ENCODE measurements at regions not wholly inside any gene's neighbourhood (a gene's known extent, or its start where the extent isn't known, plus 50 kb on each side); places are given as distances from the start of the nearest gene placed in this dataset.
"Not testable (repeated sequence)": the region's sequence is repeated elsewhere in the genome, so short reads cannot be mapped to it uniquely, and the experiment has no call there.

DNA sequence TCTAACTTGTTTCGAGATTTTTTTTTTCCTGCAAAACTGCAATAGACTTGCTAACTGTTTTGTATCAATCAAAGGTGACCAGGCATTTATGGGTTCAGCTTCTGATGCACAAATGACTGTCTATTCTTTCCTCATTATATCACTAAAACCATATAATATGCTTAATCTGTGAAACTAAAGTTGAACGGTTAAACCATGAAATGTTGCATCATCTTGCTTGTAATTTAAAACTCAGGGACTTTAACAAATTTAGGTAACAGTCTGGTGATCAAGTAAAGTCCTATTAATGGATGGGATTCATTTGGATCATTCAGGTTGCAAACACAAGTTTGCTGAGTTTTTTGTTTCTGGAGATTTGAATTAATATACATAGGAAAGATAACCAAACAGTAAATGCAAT lies 232.0 kb upstream of the LUZP2 start:
- no peak for TF ChIP-seq EZH2 (IDR thresholded peaks at IDR 0.05; ENCODE audit: borderline replicate concordance, low read depth, low read length, poor library complexity, severe bottlenecking)
- TF ChIP-seq, protein P1, sequence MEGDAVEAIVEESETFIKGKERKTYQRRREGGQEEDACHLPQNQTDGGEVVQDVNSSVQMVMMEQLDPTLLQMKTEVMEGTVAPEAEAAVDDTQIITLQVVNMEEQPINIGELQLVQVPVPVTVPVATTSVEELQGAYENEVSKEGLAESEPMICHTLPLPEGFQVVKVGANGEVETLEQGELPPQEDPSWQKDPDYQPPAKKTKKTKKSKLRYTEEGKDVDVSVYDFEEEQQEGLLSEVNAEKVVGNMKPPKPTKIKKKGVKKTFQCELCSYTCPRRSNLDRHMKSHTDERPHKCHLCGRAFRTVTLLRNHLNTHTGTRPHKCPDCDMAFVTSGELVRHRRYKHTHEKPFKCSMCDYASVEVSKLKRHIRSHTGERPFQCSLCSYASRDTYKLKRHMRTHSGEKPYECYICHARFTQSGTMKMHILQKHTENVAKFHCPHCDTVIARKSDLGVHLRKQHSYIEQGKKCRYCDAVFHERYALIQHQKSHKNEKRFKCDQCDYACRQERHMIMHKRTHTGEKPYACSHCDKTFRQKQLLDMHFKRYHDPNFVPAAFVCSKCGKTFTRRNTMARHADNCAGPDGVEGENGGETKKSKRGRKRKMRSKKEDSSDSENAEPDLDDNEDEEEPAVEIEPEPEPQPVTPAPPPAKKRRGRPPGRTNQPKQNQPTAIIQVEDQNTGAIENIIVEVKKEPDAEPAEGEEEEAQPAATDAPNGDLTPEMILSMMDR (conservative IDR thresholded peaks at IDR 0.05; ENCODE audit: low read depth, low read length) = no peak
- Histone ChIP-seq H3K4me3 (ENCODE audit: low read depth, low read length, poor library complexity, severe bottlenecking) (no peak overlapping the region), H3K9me3 (ENCODE audit: low read depth, low read length, poor library complexity, severe bottlenecking) (no peaks in the 10 kb centered on the region), H3K36me3 (ENCODE audit: insufficient read depth, low read length, poor library complexity, severe bottlenecking) (no peaks in the 10 kb centered on the region), H3K27ac (ENCODE audit: low read depth, low read length, poor library complexity, severe bottlenecking) (no peak overlapping the region), H3K4me1 (ENCODE audit: insufficient read depth, low read length, poor library complexity, severe bottlenecking) (no peaks in the 10 kb centered on the region), H3K27me3 (replicated peaks; ENCODE audit: insufficient read depth, low read depth, low read length, poor library complexity) (no peaks in the 10 kb centered on the region)
- no TSS peak for BruUV-seq (replicated peaks)
- DNase-seq (ENCODE audit: low spot score) = no peak
- POLR2A ChIA-PET (ENCODE audit: low non-redundant PET) = no interaction called here
- CTCF ChIA-PET = no interaction called here
- intact Hi-C loops (cut with micrococcal nuclease; ENCODE audit: unreplicated experiment) = no loop called here

DNA sequence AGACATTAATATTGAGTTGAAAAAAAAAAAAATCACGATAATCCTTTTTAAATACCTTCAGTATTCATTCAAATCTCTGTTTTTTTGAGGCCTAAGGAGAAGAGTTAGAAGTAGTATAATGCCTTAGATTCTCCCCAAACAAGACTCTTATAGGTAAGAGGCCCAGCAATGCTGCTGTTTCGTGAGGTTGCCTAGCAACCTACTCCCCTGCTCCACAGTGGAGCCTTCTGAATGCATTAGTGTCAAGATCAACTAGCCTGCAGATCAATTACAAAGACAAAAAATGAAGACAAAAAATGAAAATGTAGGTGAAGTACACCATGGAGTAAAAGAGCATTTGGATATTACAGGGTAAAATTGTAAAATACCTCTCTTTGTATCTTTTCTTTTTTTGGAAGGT lies 229.8 kb upstream of the LUZP2 start:
- Histone ChIP-seq H3K27ac (ENCODE audit: low read depth, low read length, poor library complexity, severe bottlenecking) (no peak overlapping the region), H3K9me3 (ENCODE audit: low read depth, low read length, poor library complexity, severe bottlenecking) (no peaks in the 10 kb centered on the region), H3K4me1 (ENCODE audit: insufficient read depth, low read length, poor library complexity, severe bottlenecking) (no peaks in the 10 kb centered on the region), H3K4me3 (ENCODE audit: low read depth, low read length, poor library complexity, severe bottlenecking) (no peak overlapping the region), H3K27me3 (replicated peaks; ENCODE audit: insufficient read depth, low read depth, low read length, poor library complexity) (no peaks in the 10 kb centered on the region), H3K36me3 (ENCODE audit: insufficient read depth, low read length, poor library complexity, severe bottlenecking) (no peaks in the 10 kb centered on the region)
- BruUV-seq (replicated peaks) = no TSS peak
- DNase-seq (ENCODE audit: low spot score) = no peak
- intact Hi-C loops (cut with micrococcal nuclease; ENCODE audit: unreplicated experiment) = no loop called here
- CTCF ChIA-PET = no interaction called here
- POLR2A ChIA-PET (ENCODE audit: low non-redundant PET) = no interaction called here
- no peak for TF ChIP-seq EZH2 (IDR thresholded peaks at IDR 0.05; ENCODE audit: borderline replicate concordance, low read depth, low read length, poor library complexity, severe bottlenecking)
- TF ChIP-seq, protein P1 (conservative IDR thresholded peaks at IDR 0.05; ENCODE audit: low read depth, low read length) = no peak

DNA sequence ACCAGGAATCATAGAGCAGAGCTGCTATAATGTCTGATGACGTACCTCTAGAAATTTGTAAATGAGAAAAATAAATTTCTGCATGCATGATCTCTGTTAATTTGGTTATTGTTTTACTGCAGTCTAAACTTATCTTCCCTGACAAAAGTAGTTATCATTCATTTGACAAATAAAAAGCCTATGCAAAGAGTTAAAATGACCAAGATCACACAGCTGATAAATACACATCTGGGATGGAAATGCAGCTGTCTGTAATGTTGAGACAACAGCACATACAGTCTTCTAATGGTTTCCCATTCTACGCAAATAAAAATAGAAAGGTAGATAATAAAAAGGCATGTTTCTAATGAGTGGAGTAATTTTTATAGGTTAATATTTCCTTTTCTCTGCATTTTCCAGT lies 225.1 kb upstream of the LUZP2 start:
- Histone ChIP-seq H3K36me3 (ENCODE audit: insufficient read depth, low read length, poor library complexity, severe bottlenecking) (no peaks in the 10 kb centered on the region), H3K9me3 (ENCODE audit: low read depth, low read length, poor library complexity, severe bottlenecking) (no peaks in the 10 kb centered on the region), H3K4me3 (ENCODE audit: low read depth, low read length, poor library complexity, severe bottlenecking) (no peak overlapping the region), H3K27me3 (replicated peaks; ENCODE audit: insufficient read depth, low read depth, low read length, poor library complexity) (no peaks in the 10 kb centered on the region), H3K27ac (ENCODE audit: low read depth, low read length, poor library complexity, severe bottlenecking) (no peak overlapping the region), H3K4me1 (ENCODE audit: insufficient read depth, low read length, poor library complexity, severe bottlenecking) (no peaks in the 10 kb centered on the region)
- BruUV-seq (replicated peaks) = no TSS peak
- TF ChIP-seq, protein P1 (conservative IDR thresholded peaks at IDR 0.05; ENCODE audit: low read depth, low read length) = no peak
- no peak for TF ChIP-seq EZH2 (IDR thresholded peaks at IDR 0.05; ENCODE audit: borderline replicate concordance, low read depth, low read length, poor library complexity, severe bottlenecking)
- ChIA-PET POLR2A (ENCODE audit: low non-redundant PET) (no interaction called here), CTCF (no interaction called here)
- intact Hi-C loops (cut with micrococcal nuclease; ENCODE audit: unreplicated experiment) = no loop called here
- no peak for DNase-seq (ENCODE audit: low spot score)

DNA sequence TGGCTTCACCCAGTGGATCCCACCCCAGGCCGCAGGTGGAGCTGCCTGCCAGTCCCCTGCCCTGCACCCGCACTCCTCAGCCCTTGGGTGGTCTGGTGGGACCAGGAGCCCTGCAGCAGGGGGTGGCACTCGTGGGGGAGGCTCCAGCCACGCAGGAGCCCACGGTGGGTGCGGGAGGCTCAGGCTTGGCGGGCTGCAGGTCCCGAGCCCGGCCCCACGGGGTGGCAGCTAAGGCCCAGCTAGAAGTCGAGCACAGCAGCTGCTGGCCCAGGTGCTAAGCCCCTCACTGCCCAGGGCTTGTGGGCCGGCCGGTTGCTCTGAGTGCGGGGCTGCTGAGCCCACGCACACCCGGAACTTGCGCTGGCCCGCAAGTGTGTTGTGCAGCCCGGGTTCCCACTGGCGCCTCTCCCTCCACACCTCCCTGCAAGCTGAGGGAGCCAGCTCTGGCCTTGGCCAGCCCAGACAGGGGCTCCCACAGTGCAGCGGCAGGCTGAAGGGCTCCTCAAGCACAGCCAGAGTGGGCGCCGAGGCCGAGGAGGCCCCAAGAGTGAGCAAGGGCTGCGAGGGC lies 222.6 kb upstream of the LUZP2 start:
- BruUV-seq (replicated peaks); H3K27me3 ChIP-seq (replicated peaks; ENCODE audit: insufficient read depth, low read depth, low read length, poor library complexity); H3K36me3 ChIP-seq (ENCODE audit: insufficient read depth, low read length, poor library complexity, severe bottlenecking); POLR2A ChIA-PET (ENCODE audit: low non-redundant PET); DNase-seq (ENCODE audit: low spot score); H3K9me3 ChIP-seq (ENCODE audit: low read depth, low read length, poor library complexity, severe bottlenecking); H3K4me1 ChIP-seq (ENCODE audit: insufficient read depth, low read length, poor library complexity, severe bottlenecking); intact Hi-C loops (cut with micrococcal nuclease; ENCODE audit: unreplicated experiment); H3K27ac ChIP-seq (ENCODE audit: low read depth, low read length, poor library complexity, severe bottlenecking); H3K4me3 ChIP-seq (ENCODE audit: low read depth, low read length, poor library complexity, severe bottlenecking); CTCF ChIA-PET: not testable (repeated sequence)
